Esophagus squamous epithelium (tissue), 4 donors: ENCODE measurements at regions not wholly inside any gene's neighbourhood (a gene's known extent, or its start where the extent isn't known, plus 50 kb on each side); places are given as distances from the start of the nearest gene placed in this dataset.

Experiments
- POLR2A ChIP-seq, 4 donors: fragments of 450-650 bp; IDR thresholded peaks; one replicate each; pipeline ENCODE4 v1.6.1; 2017; ENCODE audit warnings: antibody characterized with exemption in 4 of 4, mild to moderate bottlenecking in 4 of 4, moderate library complexity in 3 of 4
- TF ChIP-seq, protein P1 (sequence below), 6 experiments: fragments of 450-650 bp in 4 of 6; fragments of 200-600 bp in 2 of 6; sonication (generic) in 2 of 6; IDR thresholded peaks; one replicate each; pipeline ENCODE4 v1.5.1; 2016 to 2019; ENCODE audit warnings: antibody characterized with exemption in 6 of 6, mild to moderate bottlenecking in 4 of 6, moderate library complexity in 4 of 6

DNA sequence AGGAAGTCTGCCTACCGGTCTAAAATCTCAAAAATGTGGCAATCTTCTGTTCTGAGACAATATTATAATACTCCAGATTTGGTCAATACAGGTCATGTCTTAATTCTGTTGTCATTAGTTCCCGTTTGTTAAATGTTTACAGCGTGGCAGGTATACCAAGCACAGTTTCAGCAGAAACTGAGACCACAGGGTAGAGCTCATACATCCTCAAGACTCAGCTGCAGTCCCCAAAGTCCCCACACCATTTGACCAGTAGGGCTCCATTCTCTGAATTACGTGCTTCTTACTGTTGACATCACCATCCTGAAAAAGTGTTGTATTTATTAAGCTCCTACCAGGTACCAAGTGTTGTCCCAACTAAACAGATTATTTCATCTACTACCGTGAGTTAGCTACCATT, 157.1 kb downstream of the MC4R start:
- TF ChIP-seq POLR2A (IDR thresholded peaks at IDR 0.05) = no peak
- TF ChIP-seq, protein P1, sequence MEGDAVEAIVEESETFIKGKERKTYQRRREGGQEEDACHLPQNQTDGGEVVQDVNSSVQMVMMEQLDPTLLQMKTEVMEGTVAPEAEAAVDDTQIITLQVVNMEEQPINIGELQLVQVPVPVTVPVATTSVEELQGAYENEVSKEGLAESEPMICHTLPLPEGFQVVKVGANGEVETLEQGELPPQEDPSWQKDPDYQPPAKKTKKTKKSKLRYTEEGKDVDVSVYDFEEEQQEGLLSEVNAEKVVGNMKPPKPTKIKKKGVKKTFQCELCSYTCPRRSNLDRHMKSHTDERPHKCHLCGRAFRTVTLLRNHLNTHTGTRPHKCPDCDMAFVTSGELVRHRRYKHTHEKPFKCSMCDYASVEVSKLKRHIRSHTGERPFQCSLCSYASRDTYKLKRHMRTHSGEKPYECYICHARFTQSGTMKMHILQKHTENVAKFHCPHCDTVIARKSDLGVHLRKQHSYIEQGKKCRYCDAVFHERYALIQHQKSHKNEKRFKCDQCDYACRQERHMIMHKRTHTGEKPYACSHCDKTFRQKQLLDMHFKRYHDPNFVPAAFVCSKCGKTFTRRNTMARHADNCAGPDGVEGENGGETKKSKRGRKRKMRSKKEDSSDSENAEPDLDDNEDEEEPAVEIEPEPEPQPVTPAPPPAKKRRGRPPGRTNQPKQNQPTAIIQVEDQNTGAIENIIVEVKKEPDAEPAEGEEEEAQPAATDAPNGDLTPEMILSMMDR (IDR thresholded peaks at IDR 0.05) = no peak
